ENCODE measurements at regions not wholly inside any gene's neighbourhood (a gene's known extent, or its start where the extent isn't known, plus 50 kb on each side); places are given as distances from the start of the nearest gene placed in this dataset.

- H3K79me2 ChIP-seq, result no peaks in the 10 kb centered on the region
- no peak overlapping the region for H3K4me3 ChIP-seq
- no peaks in the 10 kb centered on the region for H3K9me2 ChIP-seq (replicated peaks; ENCODE audit: insufficient read depth)
- H3K9me3 ChIP-seq (ENCODE audit: low read depth), result no peaks in the 10 kb centered on the region
- no peaks in the 10 kb centered on the region for H3K36me3 ChIP-seq (replicated peaks; ENCODE audit: insufficient read depth, low read depth)
- DNase-seq (ENCODE audit: low spot score), result no peak
- no peak overlapping the region for H3K27ac ChIP-seq
- H2AFZ ChIP-seq, result no peak overlapping the region
- H4K20me1 ChIP-seq (ENCODE audit: insufficient read depth, poor library complexity, severe bottlenecking), result no peaks in the 10 kb centered on the region
- H3K4me2 ChIP-seq, result no peak overlapping the region
- no peaks in the 10 kb centered on the region for H3K27me3 ChIP-seq
- no peaks in the 10 kb centered on the region for H3K4me1 ChIP-seq (ENCODE audit: insufficient read depth)
- TF ChIP-seq EZH2phosphoT487 (IDR thresholded peaks at IDR 0.05; ENCODE audit: low read depth, severe bottlenecking, unreplicated experiment), result no peak
- TF ChIP-seq CTCF (IDR thresholded peaks at IDR 0.05; ENCODE audit: poor library complexity), result no peak
- TF ChIP-seq EZH2 (IDR thresholded peaks at IDR 0.05; ENCODE audit: borderline replicate concordance), result no peak
- 94% methylated on average over 12 of the region's 12 CpGs for WGBS (ENCODE audit: low lambda C conversion rate, missing lambda C conversion rate)
These were observed 208.3 kb downstream of the FOXO1 start for GRCh38 chr13:40457929-40458719.

- no peaks in the 10 kb centered on the region for H3K27me3 ChIP-seq
- H3K4me1 ChIP-seq (ENCODE audit: insufficient read depth), result no peaks in the 10 kb centered on the region
- TF ChIP-seq EZH2phosphoT487 (IDR thresholded peaks at IDR 0.05; ENCODE audit: low read depth, severe bottlenecking, unreplicated experiment), result no peak
- DNase-seq (ENCODE audit: low spot score), result no peak
- no peaks in the 10 kb centered on the region for H3K36me3 ChIP-seq (replicated peaks; ENCODE audit: insufficient read depth, low read depth)
- WGBS (ENCODE audit: low lambda C conversion rate, missing lambda C conversion rate), result 83% methylated on average over 7 of the region's 7 CpGs
- H3K4me2 ChIP-seq, result no peak overlapping the region
- H3K27ac ChIP-seq, result no peak overlapping the region
- H3K4me3 ChIP-seq, result no peak overlapping the region
- H3K79me2 ChIP-seq, result no peaks in the 10 kb centered on the region
- no peak overlapping the region for H2AFZ ChIP-seq
- no peaks in the 10 kb centered on the region for H4K20me1 ChIP-seq (ENCODE audit: insufficient read depth, poor library complexity, severe bottlenecking)
- no peaks in the 10 kb centered on the region for H3K9me3 ChIP-seq (ENCODE audit: low read depth)
- no peaks in the 10 kb centered on the region for H3K9me2 ChIP-seq (replicated peaks; ENCODE audit: insufficient read depth)
These were observed 207.8 kb downstream of the FOXO1 start for GRCh38 chr13:40458720-40458990.

- no peak for TF ChIP-seq EZH2 (IDR thresholded peaks at IDR 0.05; ENCODE audit: borderline replicate concordance)
- TF ChIP-seq CTCF (IDR thresholded peaks at IDR 0.05; ENCODE audit: poor library complexity), result no peak
- no peak for TF ChIP-seq EZH2phosphoT487 (IDR thresholded peaks at IDR 0.05; ENCODE audit: low read depth, severe bottlenecking, unreplicated experiment)
- Histone ChIP-seq H3K36me3 (replicated peaks; ENCODE audit: insufficient read depth, low read depth) (no peaks in the 10 kb centered on the region), H3K9me2 (replicated peaks; ENCODE audit: insufficient read depth) (no peaks in the 10 kb centered on the region), H3K4me3 (no peak overlapping the region), H3K79me2 (no peaks in the 10 kb centered on the region), H3K27ac (no peak overlapping the region), H3K4me2 (no peak overlapping the region), H2AFZ (no peak overlapping the region), H3K4me1 (ENCODE audit: insufficient read depth) (no peaks in the 10 kb centered on the region), H4K20me1 (ENCODE audit: insufficient read depth, poor library complexity, severe bottlenecking) (no peaks in the 10 kb centered on the region), H3K27me3 (no peaks in the 10 kb centered on the region), H3K9me3 (ENCODE audit: low read depth) (no peaks in the 10 kb centered on the region)
- DNase-seq (ENCODE audit: low spot score), result no peak
- 73% methylated on average over 3 of the region's 3 CpGs for WGBS (ENCODE audit: low lambda C conversion rate, missing lambda C conversion rate)
These were observed 206.3 kb downstream of the FOXO1 start for GRCh38 chr13:40460116-40460515.

GRCh38 chr13:40464337-40465014, 202.0 kb downstream of the FOXO1 start:
- H3K79me2 ChIP-seq, result no peaks in the 10 kb centered on the region
- no peak overlapping the region for H3K4me3 ChIP-seq
- no peak overlapping the region for H2AFZ ChIP-seq
- no peaks in the 10 kb centered on the region for H3K36me3 ChIP-seq (replicated peaks; ENCODE audit: insufficient read depth, low read depth)
- H4K20me1 ChIP-seq (ENCODE audit: insufficient read depth, poor library complexity, severe bottlenecking), result no peaks in the 10 kb centered on the region
- WGBS (ENCODE audit: low lambda C conversion rate, missing lambda C conversion rate), result 91% methylated on average over 12 of the region's 12 CpGs
- no peaks in the 10 kb centered on the region for H3K9me3 ChIP-seq (ENCODE audit: low read depth)
- TF ChIP-seq EZH2phosphoT487 (IDR thresholded peaks at IDR 0.05; ENCODE audit: low read depth, severe bottlenecking, unreplicated experiment) (no peak), EZH2 (IDR thresholded peaks at IDR 0.05; ENCODE audit: borderline replicate concordance) (no peak), CTCF (IDR thresholded peaks at IDR 0.05; ENCODE audit: poor library complexity) (no peak)
- no peak overlapping the region for H3K4me2 ChIP-seq
- no peak overlapping the region for H3K27ac ChIP-seq
- H3K9me2 ChIP-seq (replicated peaks; ENCODE audit: insufficient read depth), result no peaks in the 10 kb centered on the region
- H3K27me3 ChIP-seq, result no peaks in the 10 kb centered on the region
- DNase-seq (ENCODE audit: low spot score), result no peak
- H3K4me1 ChIP-seq (ENCODE audit: insufficient read depth), result no peaks in the 10 kb centered on the region
